HG03045 (cell line): ENCODE measurements at regions not wholly inside any gene's neighbourhood (a gene's known extent, or its start where the extent isn't known, plus 50 kb on each side); places are given as distances from the start of the nearest gene placed in this dataset.
A peak's percentile ranks its signal among the peaks of the same experiment; 100 is the strongest.

ENCODE experiments used
- ATAC-seq: cut with Tn5 transposase; IDR thresholded peaks from one replicate; pipeline ENCODE4 v1.9.1; 2021; ENCODE audit warnings: mild to moderate bottlenecking, moderate library complexity; ENCODE audit not compliant: unreplicated experiment

GRCh38 chr3:70580021-70580420 lies 267.6 kb upstream of the MDFIC2 start:
- no peak for ATAC-seq

- ATAC-seq, result no peak
Observed at GRCh38 chr3:70571696-70572095, 259.3 kb upstream of the MDFIC2 start.

GRCh38 chr3:70570584-70570983 lies 258.1 kb upstream of the MDFIC2 start:
- no peak for ATAC-seq

- no peak for ATAC-seq
Observed at GRCh38 chr3:70568626-70569025, 256.2 kb upstream of the MDFIC2 start.

- ATAC-seq, result no peak
Observed at GRCh38 chr3:70565861-70566260, 253.4 kb upstream of the MDFIC2 start.

- no peak for ATAC-seq
Observed at GRCh38 chr3:70564552-70564951, 252.1 kb upstream of the MDFIC2 start.

- no peak for ATAC-seq
Observed at GRCh38 chr3:70561796-70562195, 249.4 kb upstream of the MDFIC2 start.

GRCh38 chr3:70558956-70559355 lies 246.5 kb upstream of the MDFIC2 start:
- ATAC-seq, result no peak

- ATAC-seq, result no peak
Observed at GRCh38 chr3:70557976-70558375, 245.5 kb upstream of the MDFIC2 start.

- ATAC-seq, result no peak
Observed at GRCh38 chr3:70556056-70556455, 243.6 kb upstream of the MDFIC2 start.

GRCh38 chr3:70554170-70554569 lies 241.7 kb upstream of the MDFIC2 start:
- no peak for ATAC-seq

GRCh38 chr3:70550723-70551319 lies 238.4 kb upstream of the MDFIC2 start:
- ATAC-seq, result peak; percentile 81

- no peak for ATAC-seq
Observed at GRCh38 chr3:70546679-70547078, 234.2 kb upstream of the MDFIC2 start.

GRCh38 chr3:70543493-70543892 lies 231.1 kb upstream of the MDFIC2 start:
- ATAC-seq, result no peak

GRCh38 chr3:70539908-70540307 lies 227.5 kb upstream of the MDFIC2 start:
- ATAC-seq, result no peak

GRCh38 chr3:70532806-70533205 lies 220.4 kb upstream of the MDFIC2 start:
- ATAC-seq, result no peak

- no peak for ATAC-seq
Observed at GRCh38 chr3:70531838-70532489, 219.5 kb upstream of the MDFIC2 start.

- ATAC-seq, result no peak
Observed at GRCh38 chr3:70531063-70531657, 218.7 kb upstream of the MDFIC2 start.

- ATAC-seq, result no peak
Observed at GRCh38 chr3:70530626-70531025, 218.2 kb upstream of the MDFIC2 start.

GRCh38 chr3:70527026-70527425 lies 214.6 kb upstream of the MDFIC2 start:
- ATAC-seq, result no peak

- ATAC-seq, result no peak
Observed at GRCh38 chr3:70519913-70520659, 207.6 kb upstream of the MDFIC2 start.

GRCh38 chr3:70519026-70519425 lies 206.6 kb upstream of the MDFIC2 start:
- no peak for ATAC-seq
